H9 (cell line): ENCODE measurements at regions not wholly inside any gene's neighbourhood (a gene's known extent, or its start where the extent isn't known, plus 50 kb on each side); places are given as distances from the start of the nearest gene placed in this dataset.

Source experiments
- DNase-seq: peaks from one replicate; pipeline ENCODE4 v3.0.0-alpha.2; 2017
- H2AFZ ChIP-seq: one replicate; pipeline ENCODE4 v1.6.1; 2013; ENCODE audit warnings: mild to moderate bottlenecking, low read length, control low read depth, moderate library complexity
- H2AK5ac ChIP-seq: 2 replicates; pipeline ENCODE4 v1.6.1; 2013; ENCODE audit warnings: low read length, control low read depth, mixed read lengths; ENCODE audit not compliant: insufficient read length
- H2BK120ac ChIP-seq: one replicate; pipeline ENCODE4 v1.6.1; 2013; ENCODE audit warnings: low read depth, mild to moderate bottlenecking, low read length, control low read depth, inconsistent platforms; ENCODE audit not compliant: poor library complexity, severe bottlenecking
- H2BK12ac ChIP-seq: 2 replicates; pipeline ENCODE4 v1.6.1; 2013; ENCODE audit warnings: low read length, control low read depth, mixed read lengths, low read depth; ENCODE audit not compliant: insufficient read length
- H2BK15ac ChIP-seq: 2 replicates; pipeline ENCODE4 v1.6.1; 2013; ENCODE audit warnings: low read depth, low read length, control low read depth
- H2BK20ac ChIP-seq: one replicate; pipeline ENCODE4 v1.6.1; 2013; ENCODE audit warnings: low read depth, mild to moderate bottlenecking, low read length, control low read depth, inconsistent platforms; ENCODE audit not compliant: poor library complexity, severe bottlenecking
- H2BK5ac ChIP-seq: 2 replicates; pipeline ENCODE4 v1.6.1; 2013; ENCODE audit warnings: low read length, control low read depth, mixed read lengths; ENCODE audit not compliant: insufficient read length
- H3K14ac ChIP-seq: 2 replicates; pipeline ENCODE4 v1.6.1; 2013; ENCODE audit warnings: low read length, control low read depth; ENCODE audit not compliant: insufficient read depth
- H3K18ac ChIP-seq: 2 replicates; pipeline ENCODE4 v1.6.1; 2013; ENCODE audit warnings: low read depth, mild to moderate bottlenecking, mixed read lengths, low read length, control low read depth; ENCODE audit not compliant: insufficient read length
- H3K23ac ChIP-seq: 2 replicates; pipeline ENCODE4 v1.6.1; 2013; ENCODE audit warnings: low read length, control low read depth, mixed read lengths, low read depth; ENCODE audit not compliant: insufficient read length
- H3K23me2 ChIP-seq: 2 replicates; pipeline ENCODE4 v1.6.1; 2013; ENCODE audit warnings: low read depth, mild to moderate bottlenecking, mixed read lengths, low read length, control low read depth; ENCODE audit not compliant: insufficient read length, poor library complexity, severe bottlenecking
- H3K27ac ChIP-seq: 2 replicates; pipeline ENCODE4 v1.5.1; 2013; ENCODE audit warnings: low read length, control low read depth, mixed read lengths, low read depth; ENCODE audit not compliant: insufficient read length
- H3K27me3 ChIP-seq: 2 replicates; pipeline ENCODE4 v1.6.1; 2013; ENCODE audit warnings: low read length, control low read depth, inconsistent platforms; ENCODE audit not compliant: insufficient read depth
- H3K4ac ChIP-seq: 2 replicates; pipeline ENCODE4 v1.6.1; 2013; ENCODE audit warnings: low read depth, mild to moderate bottlenecking, control low read depth, inconsistent platforms, low read length, moderate library complexity
- H3K4me1 ChIP-seq: 2 replicates; pipeline ENCODE4 v1.6.1; 2013; ENCODE audit warnings: low read length, control low read depth, inconsistent platforms; ENCODE audit not compliant: insufficient read depth
- H3K4me2 ChIP-seq: 2 replicates; pipeline ENCODE4 v1.6.1; 2013; ENCODE audit warnings: low read length, control low read depth, mixed read lengths; ENCODE audit not compliant: insufficient read length, insufficient read depth
- H3K56ac ChIP-seq: 2 replicates; pipeline ENCODE4 v1.6.1; 2013; ENCODE audit warnings: low read depth, mild to moderate bottlenecking, mixed read lengths, low read length, control low read depth; ENCODE audit not compliant: insufficient read length
- H3K79me1 ChIP-seq: 2 replicates; pipeline ENCODE4 v1.6.1; 2013; ENCODE audit warnings: low read depth, mild to moderate bottlenecking, moderate library complexity, low read length, control low read depth, inconsistent platforms; ENCODE audit not compliant: insufficient read depth, poor library complexity, severe bottlenecking
- H3K79me2 ChIP-seq: 2 replicates; pipeline ENCODE4 v1.6.1; 2013; ENCODE audit warnings: low read length, control low read depth, inconsistent platforms; ENCODE audit not compliant: insufficient read depth
- H3K9ac ChIP-seq: 2 replicates; pipeline ENCODE4 v1.6.1; 2013; ENCODE audit warnings: low read length, control low read depth, mixed read lengths; ENCODE audit not compliant: insufficient read length; ENCODE audit errors: extremely low read depth
- H3K9me3 ChIP-seq: one replicate; pipeline ENCODE4 v1.6.1; 2013; ENCODE audit warnings: low read depth, low read length, inconsistent platforms; ENCODE audit not compliant: control insufficient read depth
- H3T11ph ChIP-seq: one replicate; pipeline ENCODE4 v1.6.1; 2013; ENCODE audit warnings: mild to moderate bottlenecking, low read length, control low read depth, inconsistent platforms
- H4K20me1 ChIP-seq: one replicate; pipeline ENCODE4 v1.6.1; 2013; ENCODE audit not compliant: control insufficient read depth, insufficient read length, insufficient read depth
- H4K5ac ChIP-seq: 2 replicates; pipeline ENCODE4 v1.6.1; 2013; ENCODE audit warnings: low read depth, mild to moderate bottlenecking, mixed read lengths, low read length, control low read depth; ENCODE audit not compliant: insufficient read length
- H4K8ac ChIP-seq: replicated peaks from 2 replicates; pipeline ENCODE4 v1.6.1; 2013; ENCODE audit warnings: low read length, control low read depth, mixed read lengths, low read depth; ENCODE audit not compliant: insufficient read length
- H4K91ac ChIP-seq: 2 replicates; pipeline ENCODE4 v1.6.1; 2013; ENCODE audit warnings: low read depth, mild to moderate bottlenecking, moderate library complexity, mixed read lengths, low read length, control low read depth; ENCODE audit not compliant: insufficient read length
- H3K27ac Mint-ChIP-seq, 3 experiments: 2 replicates in 2 of 3; 3 replicates in 1 of 3; pipeline ENCODE4 v1.8.0; 2020 to 2021; ENCODE audit warnings: mixed read lengths in 3 of 3, mild to moderate bottlenecking in 1 of 3, moderate library complexity in 1 of 3
- H3K27me3 Mint-ChIP-seq: 2 replicates; pipeline ENCODE4 v1.8.0; 2021; ENCODE audit warnings: low read depth, mild to moderate bottlenecking, moderate library complexity, mixed read lengths
- H3K36me3 Mint-ChIP-seq, 3 experiments: 2 replicates in 2 of 3; 3 replicates in 1 of 3; pipeline ENCODE4 v1.8.0; 2020 to 2021; ENCODE audit warnings: low read depth in 3 of 3, mixed read lengths in 3 of 3; ENCODE audit not compliant: insufficient read depth in 1 of 3
- H3K4me1 Mint-ChIP-seq, 2 experiments: 2 replicates each; pipeline ENCODE4 v1.8.0; 2020; ENCODE audit warnings: mixed read lengths in 2 of 2
- H3K4me3 Mint-ChIP-seq, 2 experiments: 2 replicates in 1 of 2; 3 replicates in 1 of 2; pipeline ENCODE4 v1.8.0; 2020 to 2021; ENCODE audit warnings: mild to moderate bottlenecking in 2 of 2, mixed read lengths in 2 of 2, moderate library complexity in 1 of 2
- H3K9me3 Mint-ChIP-seq, 2 experiments: 2 replicates in 1 of 2; 3 replicates in 1 of 2; pipeline ENCODE4 v1.8.0; 2020; ENCODE audit warnings: mild to moderate bottlenecking in 2 of 2, mixed read lengths in 2 of 2, moderate library complexity in 1 of 2
- CTCF ChIP-seq: fragments of 200-600 bp; sonication (generic); conservative IDR thresholded peaks from 3 replicates; pipeline ENCODE4 v1.8.0; 2021; ENCODE audit warnings: antibody characterized with exemption, mild to moderate bottlenecking
- WGBS: extraction: QIAGEN DNeasy Blood & Tissue Kit; methylation state at CpG from one replicate; pipeline ENCODE4 v1.1.7; 2013; ENCODE audit warnings: missing lambda C conversion rate, low lambda C conversion rate, mixed read lengths; ENCODE audit not compliant: insufficient read length; ENCODE audit errors: extremely low coverage; 5-methylcytosine and 5-hydroxymethylcytosine counted together

- no peak for TF ChIP-seq CTCF
- Mint-ChIP-seq H3K36me3 (no peaks in the 10 kb centered on the region), H3K4me1 (peaks cover 8 to 19% of the 10 kb centered on the region in 2 experiments), H3K9me3 (no peaks in the 10 kb centered on the region; a peak in 1 of 5 replicates), H3K4me3 (no peak overlapping the region), H3K27me3 (peaks cover 48% of the 10 kb centered on the region), H3K27ac (no peak overlapping the region)
- Histone ChIP-seq H2BK5ac (no peak overlapping the region), H3K4me2 (no peak overlapping the region), H3K14ac (no peak overlapping the region), H3K56ac (no peak overlapping the region), H3K79me2 (no peaks in the 10 kb centered on the region), H3K23me2 (peaks cover 8% of the 10 kb centered on the region), H3K18ac (no peak overlapping the region), H2BK12ac (no peak overlapping the region), H3K27me3 (peaks cover 10% of the 10 kb centered on the region; the same call in 1 of the 2 replicates), H3K79me1 (no peaks in the 10 kb centered on the region), H4K8ac (no peak overlapping the region), H3K4ac (no peak overlapping the region), H3K9ac (no peak overlapping the region), H3K9me3 (no peaks in the 10 kb centered on the region), H4K91ac (no peak overlapping the region), H3K23ac (no peak overlapping the region), H2BK120ac (no peak overlapping the region), H2BK20ac (no peak overlapping the region), H3K27ac (no peak overlapping the region), H2AK5ac (no peak overlapping the region), H3K4me1 (no peaks in the 10 kb centered on the region), H2AFZ (no peak overlapping the region), H3T11ph (no peak overlapping the region), H4K5ac (no peak overlapping the region), H4K20me1 (no peaks in the 10 kb centered on the region), H2BK15ac (no peak overlapping the region)
- WGBS = no CpG with 5 or more reads among the region's 8 CpGs
- no peak for DNase-seq
These were observed 225.6 kb downstream of the HAUS1 start for GRCh38 chr18:46329736-46330246.
